ENCODE measurements at regions not wholly inside any gene's neighbourhood (a gene's known extent, or its start where the extent isn't known, plus 50 kb on each side); places are given as distances from the start of the nearest gene placed in this dataset.

DNA sequence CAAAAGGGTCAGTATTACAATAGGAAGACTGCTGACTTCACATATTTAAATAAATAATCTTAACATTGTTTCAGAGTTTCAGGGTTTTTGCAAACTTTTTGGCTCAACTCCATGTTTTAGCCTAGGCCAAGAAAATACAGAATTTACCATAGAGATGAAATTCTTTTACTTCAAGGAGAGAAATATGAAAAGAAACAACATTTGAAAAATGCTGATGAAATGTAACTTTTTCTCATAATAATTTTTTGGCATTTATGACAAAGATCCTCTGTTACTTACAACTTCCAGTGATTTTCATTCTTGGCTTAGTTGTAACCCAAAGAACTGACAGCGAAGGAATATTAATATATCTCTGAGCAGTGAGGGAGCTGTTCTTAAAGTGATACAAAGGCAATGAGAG lies 316.1 kb upstream of the EMCN start:
- Mint-ChIP-seq H3K9me3 (peaks cover 4% of the 10 kb centered on the region), H3K4me3 (no peak overlapping the region), H3K27ac (ENCODE audit: low read depth) (no peak overlapping the region), H3K27me3 (peaks cover 6% of the 10 kb centered on the region), H3K36me3 (ENCODE audit: insufficient read depth) (no peaks in the 10 kb centered on the region), H3K4me1 (no peaks in the 10 kb centered on the region)
- DNase-seq (ENCODE audit: low spot score in 2 of 2) (no peak), ATAC-seq (replicated peaks; ENCODE audit: extremely low read depth, poor library complexity, severe bottlenecking) (no peak)

DNA sequence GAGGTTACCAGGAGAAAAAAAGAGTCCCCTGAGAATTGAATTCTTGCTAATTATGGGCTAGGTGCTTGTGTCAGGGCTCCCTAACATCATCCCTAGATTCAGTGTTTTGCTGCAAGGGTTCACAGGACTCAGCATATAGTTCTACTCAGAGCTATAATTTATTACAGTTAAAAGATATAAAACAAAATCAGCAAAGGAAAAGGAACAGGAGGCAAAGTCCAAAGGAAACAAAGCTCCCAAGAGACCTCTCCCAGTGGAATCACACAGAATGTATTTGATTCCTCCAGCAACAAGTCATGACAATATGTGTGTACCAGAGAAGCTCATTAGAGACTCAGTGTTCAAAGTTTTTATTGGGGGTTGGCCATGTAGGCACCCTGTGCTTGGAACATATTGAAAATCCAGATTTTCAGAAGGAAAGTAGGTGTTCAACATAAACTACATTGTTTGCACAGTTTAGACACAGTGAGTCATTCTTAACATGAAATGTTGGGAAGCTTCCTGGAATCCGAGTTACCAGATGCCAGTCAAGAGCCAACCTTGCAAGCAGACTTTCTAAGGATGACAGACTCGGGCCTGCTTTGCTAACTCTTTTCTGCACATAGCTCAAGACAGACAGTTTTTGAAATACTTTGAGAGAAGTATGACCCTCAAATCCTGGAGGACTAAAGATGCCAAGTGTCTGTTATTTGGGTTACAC lies 311.3 kb upstream of the EMCN start:
- Mint-ChIP-seq H3K9me3 (peaks cover 7% of the 10 kb centered on the region), H3K36me3 (ENCODE audit: insufficient read depth) (no peaks in the 10 kb centered on the region), H3K4me3 (no peak overlapping the region), H3K27me3 (no peaks in the 10 kb centered on the region), H3K4me1 (no peaks in the 10 kb centered on the region), H3K27ac (ENCODE audit: low read depth) (no peak overlapping the region)
- DNase-seq (ENCODE audit: low spot score in 2 of 2) (no peak), ATAC-seq (replicated peaks; ENCODE audit: extremely low read depth, poor library complexity, severe bottlenecking) (no peak)

DNA sequence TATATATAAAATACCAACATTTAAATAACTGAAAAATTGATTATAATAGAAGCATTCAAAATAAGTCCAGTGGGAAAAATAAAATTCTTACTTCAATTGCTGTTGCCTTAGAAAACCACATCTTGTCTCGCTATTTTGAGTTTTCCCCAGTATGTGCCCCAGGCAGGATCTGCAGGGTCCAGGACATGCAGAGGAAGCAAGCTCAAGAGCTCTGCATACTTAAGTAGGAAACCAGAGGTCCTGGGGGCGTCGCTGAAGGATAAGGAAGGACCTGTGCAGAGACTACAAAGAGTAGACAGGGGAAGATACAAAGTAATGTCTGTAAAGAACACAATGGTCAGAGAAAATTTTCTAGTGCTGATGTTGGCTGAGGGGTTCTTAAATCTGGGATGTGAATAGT lies 310.5 kb upstream of the EMCN start:
- no peak for DNase-seq (ENCODE audit: low spot score in 2 of 2)
- Mint-ChIP-seq H3K9me3 (peaks cover 7% of the 10 kb centered on the region), H3K36me3 (ENCODE audit: insufficient read depth) (no peaks in the 10 kb centered on the region), H3K4me1 (no peaks in the 10 kb centered on the region), H3K27me3 (no peaks in the 10 kb centered on the region), H3K27ac (ENCODE audit: low read depth) (no peak overlapping the region), H3K4me3 (no peak overlapping the region)
- no peak for ATAC-seq (replicated peaks; ENCODE audit: extremely low read depth, poor library complexity, severe bottlenecking)

DNA sequence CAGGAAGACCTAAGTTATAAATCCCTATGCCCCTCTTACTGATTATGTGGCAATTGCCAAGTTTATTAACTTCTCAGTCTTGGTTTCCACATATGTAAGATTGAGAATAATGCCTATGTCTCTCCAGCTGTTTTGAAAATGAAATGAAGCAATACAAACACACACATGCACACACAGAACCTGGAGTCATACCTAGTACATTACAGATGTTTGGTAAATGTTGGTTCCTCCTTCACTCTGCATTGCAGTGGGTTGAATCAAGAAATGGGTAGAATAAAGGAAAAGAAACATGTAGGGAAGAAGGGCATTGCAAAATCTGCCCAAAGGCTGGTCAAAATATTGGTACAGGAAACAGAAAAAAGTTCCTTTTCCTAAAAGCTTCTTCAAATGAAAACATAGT lies 309.9 kb upstream of the EMCN start:
- Mint-ChIP-seq H3K27ac (ENCODE audit: low read depth) (no peak overlapping the region), H3K36me3 (ENCODE audit: insufficient read depth) (no peaks in the 10 kb centered on the region), H3K4me1 (no peaks in the 10 kb centered on the region), H3K4me3 (no peak overlapping the region), H3K9me3 (peaks cover 7% of the 10 kb centered on the region), H3K27me3 (no peaks in the 10 kb centered on the region)
- DNase-seq (ENCODE audit: low spot score in 2 of 2) (no peak), ATAC-seq (replicated peaks; ENCODE audit: extremely low read depth, poor library complexity, severe bottlenecking) (no peak)

DNA sequence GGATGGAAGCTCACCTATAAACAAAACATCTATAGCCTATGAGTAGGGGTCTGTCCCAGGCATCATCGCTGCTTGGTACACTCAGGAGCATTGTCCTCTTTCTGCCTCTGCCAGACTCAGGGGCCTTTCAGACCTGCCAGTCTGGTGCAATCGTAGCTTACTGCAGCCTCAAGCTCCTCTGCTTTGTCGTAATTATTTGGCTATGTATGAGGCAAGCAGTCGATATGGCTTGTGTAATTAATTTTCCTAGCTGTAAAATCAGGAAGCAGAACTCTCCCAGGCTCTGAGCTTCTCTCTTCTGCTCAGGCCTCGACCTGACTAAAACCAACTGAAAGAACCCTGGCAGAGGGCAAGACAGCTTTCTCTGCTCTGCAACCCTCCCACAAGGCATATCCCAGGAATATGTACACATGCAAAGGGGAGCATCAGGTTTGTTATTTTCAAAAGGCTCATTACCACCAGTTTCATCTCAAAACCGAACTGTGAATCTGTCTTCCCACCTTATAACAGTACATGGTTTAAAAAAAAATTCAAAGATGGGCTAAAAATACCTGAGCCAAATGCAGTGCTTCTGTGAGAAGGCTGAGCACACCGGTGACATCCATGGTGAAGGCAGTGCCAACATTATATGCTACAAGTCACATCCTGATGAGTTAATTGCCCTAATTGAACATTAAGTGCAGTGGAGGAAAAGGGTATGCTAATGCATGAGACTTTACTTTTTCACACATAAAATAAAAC lies 309.2 kb upstream of the EMCN start:
- Mint-ChIP-seq H3K4me3 (no peak overlapping the region), H3K36me3 (ENCODE audit: insufficient read depth) (no peaks in the 10 kb centered on the region), H3K27ac (ENCODE audit: low read depth) (no peak overlapping the region), H3K4me1 (no peaks in the 10 kb centered on the region), H3K27me3 (no peaks in the 10 kb centered on the region), H3K9me3 (peaks cover 7% of the 10 kb centered on the region)
- no peak for DNase-seq (ENCODE audit: low spot score in 2 of 2)
- no peak for ATAC-seq (replicated peaks; ENCODE audit: extremely low read depth, poor library complexity, severe bottlenecking)

DNA sequence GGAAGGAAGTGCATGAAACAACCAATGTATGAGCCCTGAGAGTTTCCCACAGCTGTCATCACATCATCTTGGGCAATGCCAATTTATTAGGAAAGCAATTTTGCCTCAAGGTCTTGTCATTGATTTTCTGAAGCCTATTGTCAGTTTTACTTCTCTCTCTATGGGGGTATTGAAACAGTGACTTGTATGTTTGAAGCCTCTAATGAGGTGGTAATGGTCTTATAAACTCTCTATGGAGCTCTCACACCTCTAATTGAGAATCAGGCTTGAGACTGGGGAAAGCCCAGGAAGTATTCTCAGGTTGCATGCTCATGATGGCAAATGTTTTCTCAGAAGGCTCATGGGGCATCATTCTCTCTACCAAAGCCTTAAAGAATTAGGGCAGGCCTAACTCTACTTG lies 308.2 kb upstream of the EMCN start:
- no peaks in the 10 kb centered on the region for H3K4me1 Mint-ChIP-seq
- DNase-seq (ENCODE audit: low spot score in 2 of 2) (no peak), ATAC-seq (replicated peaks; ENCODE audit: extremely low read depth, poor library complexity, severe bottlenecking) (no peak)
- no peak overlapping the region for H3K27ac Mint-ChIP-seq (ENCODE audit: low read depth)
- no peak overlapping the region for H3K4me3 Mint-ChIP-seq
- no peaks in the 10 kb centered on the region for H3K36me3 Mint-ChIP-seq (ENCODE audit: insufficient read depth)
- H3K27me3 Mint-ChIP-seq = no peaks in the 10 kb centered on the region
- H3K9me3 Mint-ChIP-seq = peaks cover 7% of the 10 kb centered on the region

DNA sequence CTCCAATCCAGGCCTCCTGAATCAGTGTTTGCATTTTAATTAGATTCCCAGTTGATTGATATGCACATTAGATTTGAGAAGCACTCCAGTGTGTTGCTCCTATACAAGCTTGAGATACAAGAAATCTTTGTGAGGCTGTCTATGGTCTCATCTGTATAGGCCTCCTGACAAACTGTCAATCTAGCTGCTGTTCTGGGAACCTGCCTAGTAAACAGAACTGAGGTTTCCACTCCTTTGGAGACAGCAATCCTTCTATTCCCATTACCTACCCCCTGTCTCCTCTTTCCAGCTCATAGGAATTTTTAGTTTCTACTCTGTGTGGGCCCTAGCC lies 306.1 kb upstream of the EMCN start:
- no peaks in the 10 kb centered on the region for H3K4me1 Mint-ChIP-seq
- no peaks in the 10 kb centered on the region for H3K27me3 Mint-ChIP-seq
- no peak overlapping the region for H3K27ac Mint-ChIP-seq (ENCODE audit: low read depth)
- H3K9me3 Mint-ChIP-seq = peaks cover 7% of the 10 kb centered on the region
- no peak for DNase-seq (ENCODE audit: low spot score in 2 of 2)
- no peak overlapping the region for H3K4me3 Mint-ChIP-seq
- no peaks in the 10 kb centered on the region for H3K36me3 Mint-ChIP-seq (ENCODE audit: insufficient read depth)
- ATAC-seq (replicated peaks; ENCODE audit: extremely low read depth, poor library complexity, severe bottlenecking) = no peak

DNA sequence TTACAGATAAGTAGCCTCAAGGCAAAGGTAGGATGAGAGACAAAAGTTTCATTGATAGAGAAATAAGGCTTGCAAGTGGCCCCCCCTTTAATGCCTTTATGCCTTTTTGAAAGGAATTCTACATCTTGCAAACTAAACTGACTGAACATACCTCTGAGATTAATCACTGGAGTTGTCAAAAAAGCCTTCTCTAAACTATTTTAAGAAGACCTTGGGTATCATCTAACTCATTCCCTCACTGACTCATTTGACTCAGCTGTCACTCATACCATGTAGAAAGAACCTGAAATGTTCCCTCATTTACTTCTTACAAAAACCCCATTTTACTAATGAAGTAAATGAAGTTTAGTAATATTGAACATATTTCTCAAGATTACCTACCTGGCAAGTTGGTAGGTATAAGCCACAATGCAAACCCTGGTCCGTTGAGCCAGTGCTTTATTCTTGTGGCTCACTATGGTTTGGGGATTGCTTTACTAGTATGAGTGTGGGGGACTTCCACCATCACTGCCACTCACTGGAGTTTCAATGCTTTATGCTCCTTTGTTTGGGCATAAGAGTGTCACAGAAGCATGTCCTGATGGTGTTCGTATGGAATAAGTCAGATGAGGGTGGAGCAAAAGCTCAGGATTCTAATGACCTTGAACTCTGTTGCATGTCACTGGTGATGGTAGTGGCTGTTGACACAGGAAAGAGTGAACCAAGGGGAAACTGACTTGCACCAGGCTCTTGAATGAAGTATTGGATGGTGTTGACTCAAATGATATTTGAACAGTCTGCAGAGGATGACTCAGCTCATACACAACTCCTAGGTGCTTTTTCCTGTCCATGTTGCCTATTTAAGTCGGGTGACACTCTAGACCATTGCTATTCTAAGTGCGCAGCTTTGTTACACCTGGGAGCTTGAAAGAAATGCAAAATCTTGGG lies 305.5 kb upstream of the EMCN start:
- ATAC-seq (replicated peaks; ENCODE audit: extremely low read depth, poor library complexity, severe bottlenecking) (no peak), DNase-seq (ENCODE audit: low spot score in 2 of 2) (no peak)
- Mint-ChIP-seq H3K4me3 (no peak overlapping the region), H3K4me1 (no peaks in the 10 kb centered on the region), H3K36me3 (ENCODE audit: insufficient read depth) (no peaks in the 10 kb centered on the region), H3K9me3 (peaks cover under 1% of the 10 kb centered on the region), H3K27ac (ENCODE audit: low read depth) (no peak overlapping the region), H3K27me3 (no peaks in the 10 kb centered on the region)

DNA sequence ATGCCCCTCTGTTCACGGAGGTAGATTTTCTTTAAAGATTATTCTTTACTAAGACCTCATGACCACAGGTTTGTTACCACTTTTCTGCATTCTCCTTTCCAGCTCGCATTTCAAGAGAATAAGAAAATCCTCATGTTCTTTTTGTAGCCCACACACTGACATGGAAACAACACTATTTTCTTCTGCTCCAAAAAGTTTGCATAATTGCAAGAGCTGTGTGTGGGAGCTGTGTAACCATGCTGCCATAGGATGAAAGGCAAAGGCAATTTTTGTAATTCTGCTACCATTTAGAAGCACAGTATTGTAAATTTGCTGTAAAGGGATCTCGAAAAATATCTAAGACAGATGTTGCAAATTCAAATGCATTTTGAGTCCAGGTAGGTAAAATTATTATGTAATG lies 302.4 kb upstream of the EMCN start:
- Mint-ChIP-seq H3K9me3 (no peaks in the 10 kb centered on the region), H3K4me1 (no peaks in the 10 kb centered on the region), H3K27me3 (no peaks in the 10 kb centered on the region), H3K27ac (ENCODE audit: low read depth) (no peak overlapping the region), H3K36me3 (ENCODE audit: insufficient read depth) (no peaks in the 10 kb centered on the region), H3K4me3 (no peak overlapping the region)
- ATAC-seq (replicated peaks; ENCODE audit: extremely low read depth, poor library complexity, severe bottlenecking) (no peak), DNase-seq (ENCODE audit: low spot score in 2 of 2) (no peak)

DNA sequence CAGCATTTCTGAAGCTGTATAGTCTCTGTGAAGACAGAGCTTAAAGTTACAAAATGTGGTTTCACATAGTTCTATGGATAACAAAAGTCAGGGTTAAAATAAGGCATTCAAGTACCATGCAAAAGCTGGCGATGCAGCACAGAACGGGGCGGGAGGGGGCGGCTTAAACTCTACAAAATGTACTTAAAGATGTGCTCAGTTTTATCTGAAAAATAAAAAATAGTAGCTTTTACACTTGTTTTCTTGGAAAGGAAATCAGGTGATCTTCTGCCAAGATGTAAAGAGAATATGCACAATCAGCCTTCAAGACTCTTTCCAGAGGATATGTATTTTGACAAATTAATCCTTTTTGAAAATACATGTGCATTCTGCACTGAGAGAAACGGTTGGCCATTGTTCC lies 301.7 kb upstream of the EMCN start:
- Mint-ChIP-seq H3K4me1 (no peaks in the 10 kb centered on the region), H3K36me3 (ENCODE audit: insufficient read depth) (no peaks in the 10 kb centered on the region), H3K27me3 (no peaks in the 10 kb centered on the region), H3K27ac (ENCODE audit: low read depth) (no peak overlapping the region), H3K9me3 (no peaks in the 10 kb centered on the region), H3K4me3 (no peak overlapping the region)
- DNase-seq (ENCODE audit: low spot score in 2 of 2) = no peak
- no peak for ATAC-seq (replicated peaks; ENCODE audit: extremely low read depth, poor library complexity, severe bottlenecking)

DNA sequence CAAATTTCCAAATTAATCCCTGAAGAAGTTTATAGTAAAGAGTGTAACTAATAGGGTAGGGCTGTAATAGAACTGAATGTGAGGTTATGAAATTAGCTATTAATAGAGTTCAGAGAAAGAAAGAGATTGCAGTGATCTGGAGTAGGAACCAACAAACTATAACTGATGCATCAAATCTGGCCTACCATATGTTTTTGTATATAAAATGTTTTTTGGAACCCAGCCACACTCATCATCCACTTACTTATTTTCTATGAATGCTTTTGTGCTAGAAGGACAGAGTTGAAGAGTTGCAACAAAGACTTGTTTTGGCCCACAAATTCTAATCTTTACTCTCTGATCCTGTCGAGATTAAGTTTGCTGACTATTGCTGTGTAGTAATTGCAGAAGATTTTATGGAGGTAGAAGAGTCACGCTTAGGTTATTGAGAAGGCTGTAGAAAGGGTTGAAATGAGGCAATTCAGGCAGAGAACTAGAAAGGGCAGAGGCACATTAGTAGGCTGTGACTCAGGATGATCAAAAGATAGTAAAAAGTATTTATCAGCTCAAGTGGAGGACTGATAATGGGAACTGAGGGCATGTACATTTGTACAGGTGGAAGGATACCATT lies 298.7 kb upstream of the EMCN start:
- DNase-seq (ENCODE audit: low spot score in 2 of 2) (no peak), ATAC-seq (replicated peaks; ENCODE audit: extremely low read depth, poor library complexity, severe bottlenecking) (no peak)
- no peaks in the 10 kb centered on the region for H3K36me3 Mint-ChIP-seq (ENCODE audit: insufficient read depth)
- H3K4me3 Mint-ChIP-seq = no peak overlapping the region
- no peaks in the 10 kb centered on the region for H3K9me3 Mint-ChIP-seq
- H3K4me1 Mint-ChIP-seq = no peaks in the 10 kb centered on the region
- H3K27me3 Mint-ChIP-seq = no peaks in the 10 kb centered on the region
- no peak overlapping the region for H3K27ac Mint-ChIP-seq (ENCODE audit: low read depth)

DNA sequence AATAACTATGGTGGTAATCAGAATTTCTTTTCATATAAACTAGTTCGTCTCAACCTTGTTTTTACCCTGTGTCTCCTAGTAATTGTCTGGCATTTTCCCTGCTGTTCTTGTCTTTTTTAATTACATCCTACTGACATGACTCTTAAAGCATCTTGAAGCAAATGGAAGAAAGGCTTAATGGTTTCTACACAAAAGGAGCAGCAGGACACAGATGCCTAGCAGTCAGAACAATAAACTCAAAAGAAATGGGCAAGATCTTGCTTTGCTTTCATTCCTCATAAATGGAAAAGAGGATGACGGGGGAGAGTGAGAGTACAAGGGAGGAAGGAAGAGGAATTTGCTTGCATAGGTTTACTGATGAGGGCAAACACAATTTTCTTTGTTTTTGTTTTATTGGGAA lies 293.2 kb upstream of the EMCN start:
- Mint-ChIP-seq H3K27me3 (no peaks in the 10 kb centered on the region), H3K4me1 (no peaks in the 10 kb centered on the region), H3K9me3 (no peaks in the 10 kb centered on the region), H3K36me3 (ENCODE audit: insufficient read depth) (no peaks in the 10 kb centered on the region), H3K4me3 (no peak overlapping the region), H3K27ac (ENCODE audit: low read depth) (no peak overlapping the region)
- ATAC-seq (replicated peaks; ENCODE audit: extremely low read depth, poor library complexity, severe bottlenecking) (no peak), DNase-seq (ENCODE audit: low spot score in 2 of 2) (no peak)
